Stromal cell of bone marrow (primary cell): ENCODE measurements at regions not wholly inside any gene's neighbourhood (a gene's known extent, or its start where the extent isn't known, plus 50 kb on each side); places are given as distances from the start of the nearest gene placed in this dataset.

Source experiments
- DNase-seq: peaks from one replicate; pipeline ENCODE4 v3.0.0-alpha.2; 2012; ENCODE audit warnings: low read depth

GRCh38 chr14:98494582-98494981 lies 777.4 kb downstream of the BCL11B start:
- peak; percentile 6 for DNase-seq

GRCh38 chr14:98498019-98498885 lies 773.7 kb downstream of the BCL11B start:
- DNase-seq: no peak

GRCh38 chr14:98501335-98501734 lies 770.7 kb downstream of the BCL11B start:
- no peak for DNase-seq

GRCh38 chr14:98501836-98502235 lies 770.2 kb downstream of the BCL11B start:
- no peak for DNase-seq

- DNase-seq: no peak
Measured at GRCh38 chr14:98503086-98503815, 768.7 kb downstream of the BCL11B start.

- no peak for DNase-seq
Measured at GRCh38 chr14:98507264-98507663, 764.7 kb downstream of the BCL11B start.

- DNase-seq: no peak
Measured at GRCh38 chr14:98510392-98510791, 761.6 kb downstream of the BCL11B start.

GRCh38 chr14:98512501-98513251 lies 759.3 kb downstream of the BCL11B start:
- DNase-seq: no peak

GRCh38 chr14:98513558-98513957 lies 758.4 kb downstream of the BCL11B start:
- DNase-seq: no peak

GRCh38 chr14:98514016-98514415 lies 758.0 kb downstream of the BCL11B start:
- DNase-seq: no peak

- DNase-seq: no peak
Measured at GRCh38 chr14:98536256-98536655, 735.7 kb downstream of the BCL11B start.

GRCh38 chr14:98542316-98542715 lies 729.7 kb downstream of the BCL11B start:
- no peak for DNase-seq

GRCh38 chr14:98543074-98543473 lies 728.9 kb downstream of the BCL11B start:
- no peak for DNase-seq

- DNase-seq: no peak
Measured at GRCh38 chr14:98544174-98544573, 727.8 kb downstream of the BCL11B start.

GRCh38 chr14:98545181-98545580 lies 726.8 kb downstream of the BCL11B start:
- DNase-seq: no peak

- no peak for DNase-seq
Measured at GRCh38 chr14:98548071-98548686, 723.8 kb downstream of the BCL11B start.

GRCh38 chr14:98551028-98551427 lies 721.0 kb downstream of the BCL11B start:
- DNase-seq: no peak

GRCh38 chr14:98555440-98555839 lies 716.6 kb downstream of the BCL11B start:
- DNase-seq: no peak

GRCh38 chr14:98564006-98564405 lies 708.0 kb downstream of the BCL11B start:
- no peak for DNase-seq

- no peak for DNase-seq
Measured at GRCh38 chr14:98564541-98564940, 707.5 kb downstream of the BCL11B start.

GRCh38 chr14:98571104-98571503 lies 700.9 kb downstream of the BCL11B start:
- DNase-seq: no peak

- DNase-seq: no peak
Measured at GRCh38 chr14:98573082-98573481, 698.9 kb downstream of the BCL11B start.
